WTC11 (cell line): ENCODE measurements at regions not wholly inside any gene's neighbourhood (a gene's known extent, or its start where the extent isn't known, plus 50 kb on each side); places are given as distances from the start of the nearest gene placed in this dataset.

Experiments used
- ATAC-seq: fragments of 200-7000 bp; cut with Tn5 transposase; 2 replicates; pipeline ENCODE4 v1.10.0; 2021; ENCODE audit warnings: mild to moderate bottlenecking, moderate library complexity
- CTCF ChIA-PET: fragments of 300-600 bp; sonication (Branson Sonifier 250); formaldehyde crosslinking; loops from one replicate; lab custom pipeline; 2021; ENCODE audit warnings: antibody characterized with exemption; lab: Charles Lee
- POLR2A ChIA-PET: fragments of 350-600 bp; sonication (Branson Sonifier 250); formaldehyde crosslinking; loops from one replicate; lab custom pipeline; 2021; ENCODE audit warnings: antibody characterized with exemption; lab: Charles Lee
- DNase-seq: peaks from one replicate; pipeline ENCODE4 v3.0.0; 2021; ENCODE audit warnings: low spot score
- H3K27ac Mint-ChIP-seq: 2 replicates; pipeline ENCODE4 v1.8.0; 2021; ENCODE audit warnings: mixed read lengths
- H3K27me3 Mint-ChIP-seq: 2 replicates; pipeline ENCODE4 v1.8.0; 2021; ENCODE audit warnings: low read depth, mild to moderate bottlenecking, moderate library complexity, mixed read lengths
- H3K36me3 Mint-ChIP-seq: 2 replicates; pipeline ENCODE4 v1.8.0; 2021; ENCODE audit warnings: mixed read lengths
- H3K4me1 Mint-ChIP-seq: 2 replicates; pipeline ENCODE4 v1.8.0; 2022; ENCODE audit warnings: mixed read lengths
- H3K4me3 Mint-ChIP-seq: 2 replicates; pipeline ENCODE4 v1.8.0; 2021; ENCODE audit warnings: mild to moderate bottlenecking, moderate library complexity, mixed read lengths
- H3K9me3 Mint-ChIP-seq: 2 replicates; pipeline ENCODE4 v1.8.0; 2021; ENCODE audit warnings: mixed read lengths
- ATF6 ChIP-seq: sonication (generic); formaldehyde crosslinking; IDR thresholded peaks from 2 replicates; pipeline ENCODE4 v1.8.1; 2023; ENCODE audit warnings: mild to moderate bottlenecking, missing genetic modification reagents
- CTCF ChIP-seq: fragments of 200-600 bp; IDR thresholded peaks from 2 replicates; pipeline ENCODE4 v1.8.0; 2022; ENCODE audit warnings: antibody characterized with exemption
- ELF4 ChIP-seq: sonication (generic); formaldehyde crosslinking; IDR thresholded peaks from 2 replicates; pipeline ENCODE4 v1.8.1; 2022; ENCODE audit warnings: low read depth, mild to moderate bottlenecking, moderate library complexity, missing genetic modification reagents
- ETV6 ChIP-seq: sonication (generic); formaldehyde crosslinking; IDR thresholded peaks from 2 replicates; pipeline ENCODE4 v1.8.1; 2022; ENCODE audit warnings: mild to moderate bottlenecking, missing genetic modification reagents
- FOXP4 ChIP-seq: sonication (generic); formaldehyde crosslinking; IDR thresholded peaks from 2 replicates; pipeline ENCODE4 v1.8.0; 2022; ENCODE audit warnings: mild to moderate bottlenecking, missing genetic modification reagents
- NFATC4 ChIP-seq: fragments of 250-450 bp; sonication (Bioruptor Pico); IDR thresholded peaks from 2 replicates; pipeline ENCODE4 v1.9.0; 2021; ENCODE audit warnings: mild to moderate bottlenecking
- NR1H2 ChIP-seq: sonication (generic); formaldehyde crosslinking; IDR thresholded peaks from 2 replicates; pipeline ENCODE4 v1.9.0; 2021; ENCODE audit warnings: mild to moderate bottlenecking, moderate library complexity, missing genetic modification reagents
- NR2C2 ChIP-seq: sonication (generic); formaldehyde crosslinking; IDR thresholded peaks from 2 replicates; pipeline ENCODE4 v1.8.0; 2022; ENCODE audit warnings: mild to moderate bottlenecking, missing genetic modification reagents
- PRDM15 ChIP-seq: sonication (generic); formaldehyde crosslinking; IDR thresholded peaks from 2 replicates; pipeline ENCODE4 v1.8.0; 2022; ENCODE audit warnings: missing genetic modification reagents
- PRRX2 ChIP-seq: fragments of 250-450 bp; sonication (Bioruptor Pico); IDR thresholded peaks from 2 replicates; pipeline ENCODE4 v1.8.0; 2021; ENCODE audit warnings: mild to moderate bottlenecking
- ZBTB21 ChIP-seq: sonication (generic); formaldehyde crosslinking; IDR thresholded peaks from 2 replicates; pipeline ENCODE4 v1.8.1; 2023; ENCODE audit warnings: mild to moderate bottlenecking, missing genetic modification reagents, borderline replicate concordance
- ZNF416 ChIP-seq: fragments of 250-450 bp; sonication (Bioruptor Pico); IDR thresholded peaks from 2 replicates; pipeline ENCODE4 v1.9.0; 2021; ENCODE audit warnings: mild to moderate bottlenecking, inconsistent platforms
- ZNF423 ChIP-seq: fragments of 250-450 bp; sonication (Bioruptor Pico); IDR thresholded peaks from 2 replicates; pipeline ENCODE4 v2.1.2; 2022; ENCODE audit warnings: mild to moderate bottlenecking, moderate library complexity
- ZNF532 ChIP-seq: fragments of 250-450 bp; sonication (Bioruptor Pico); IDR thresholded peaks from 2 replicates; pipeline ENCODE4 v1.9.0; 2021; ENCODE audit warnings: mild to moderate bottlenecking, borderline replicate concordance

- no peak for DNase-seq
- Mint-ChIP-seq H3K27me3 (no peaks in the 10 kb centered on the region), H3K27ac (no peak overlapping the region), H3K36me3 (peaks cover 4% of the 10 kb centered on the region), H3K9me3 (peaks cover 11% of the 10 kb centered on the region), H3K4me3 (no peak overlapping the region), H3K4me1 (peaks cover 8% of the 10 kb centered on the region)
- ChIA-PET POLR2A (no interaction called here), CTCF (interaction anchor here (0.9 kb wide), 1 partner anchor 135 kb away, joined by 3 read pairs; no protein-coding TSS in a partner anchor)
- ATAC-seq: no peak
- TF ChIP-seq ELF4 (CRISPR knock-in tag) (no peak), NR1H2 (CRISPR knock-in tag) (no peak), PRDM15 (no peak), ETV6 (CRISPR knock-in tag) (no peak), NR2C2 (no peak), ZNF423 (CRISPR knock-in tag) (no peak), FOXP4 (CRISPR knock-in tag) (no peak), NFATC4 (CRISPR knock-in tag) (no peak), ZBTB21 (no peak), CTCF (no peak), PRRX2 (no peak), ZNF416 (no peak), ATF6 (CRISPR knock-in tag) (no peak), ZNF532 (CRISPR knock-in tag) (no peak)
These were observed 196.2 kb downstream of the TUSC7 start for GRCh38 chr3:116905794-116906193.
